A549 (cell line): ENCODE measurements at regions not wholly inside any gene's neighbourhood (a gene's known extent, or its start where the extent isn't known, plus 50 kb on each side); places are given as distances from the start of the nearest gene placed in this dataset.
"Not testable (repeated sequence)": the region's sequence is repeated elsewhere in the genome, so short reads cannot be mapped to it uniquely, and the experiment has no call there.

Experiments
- CEBPB ChIP-seq, 2 experiments: fragments of >200 bp in 1 of 2; sonication (Bioruptor Twin) in 1 of 2; formaldehyde crosslinking in 1 of 2; IDR thresholded peaks; 2 replicates each; pipeline ENCODE4 v1.6.1; 2012 to 2016
- EP300 ChIP-seq, 2 experiments: fragments of >200 bp; sonication (Bioruptor Twin); formaldehyde crosslinking; IDR thresholded peaks; 2 replicates in 1 of 2; 3 replicates in 1 of 2; pipeline ENCODE4 v1.6.1; 2016 to 2017
- HDAC2 ChIP-seq: fragments of 200-600 bp; sonication (generic); IDR thresholded peaks from 2 replicates; pipeline ENCODE4 v1.6.1; 2016
- HOXB5 ChIP-seq: fragments of 250-450 bp; sonication (Bioruptor Pico); IDR thresholded peaks from 2 replicates; pipeline ENCODE4 v1.5.0; 2020; ENCODE audit warnings: mild to moderate bottlenecking, moderate library complexity
- NFE2L2 ChIP-seq: fragments of 150-350 bp; conservative IDR thresholded peaks from 2 replicates; pipeline ENCODE4 v1.6.1; 2014; ENCODE audit warnings: low read length
- POLR2A ChIP-seq: IDR thresholded peaks from 2 replicates; pipeline ENCODE4 v1.6.1; 2012; ENCODE audit warnings: mild to moderate bottlenecking, low read length
- RNF2 ChIP-seq: fragments of 200-600 bp; sonication (generic); IDR thresholded peaks from 2 replicates; pipeline ENCODE4 v1.6.1; 2016; ENCODE audit warnings: low read depth, mild to moderate bottlenecking, antibody characterized with exemption, moderate library complexity, borderline replicate concordance
- TP53 ChIP-seq: fragments of 250-450 bp; sonication (Bioruptor Pico); IDR thresholded peaks from 2 replicates; pipeline ENCODE4 v1.5.0; 2021; ENCODE audit warnings: mild to moderate bottlenecking, moderate library complexity
- TF ChIP-seq, protein P1 (sequence below): fragments of >200 bp; sonication (Bioruptor Twin); formaldehyde crosslinking; IDR thresholded peaks from 3 replicates; pipeline ENCODE4 v1.5.1; 2016
- TF ChIP-seq, protein P2 (sequence below): fragments of >200 bp; sonication (Bioruptor Twin); formaldehyde crosslinking; IDR thresholded peaks from 3 replicates; pipeline ENCODE4 v1.6.1; 2016
- TF ChIP-seq, protein P3 (sequence below): IDR thresholded peaks from 2 replicates; pipeline ENCODE4 v1.6.1; 2012
- TF ChIP-seq, protein P4 (sequence below): fragments of 200-600 bp; sonication (generic); IDR thresholded peaks from 2 replicates; pipeline ENCODE4 v1.6.1; 2016; ENCODE audit warnings: antibody characterized with exemption, mild to moderate bottlenecking, moderate library complexity

DNA sequence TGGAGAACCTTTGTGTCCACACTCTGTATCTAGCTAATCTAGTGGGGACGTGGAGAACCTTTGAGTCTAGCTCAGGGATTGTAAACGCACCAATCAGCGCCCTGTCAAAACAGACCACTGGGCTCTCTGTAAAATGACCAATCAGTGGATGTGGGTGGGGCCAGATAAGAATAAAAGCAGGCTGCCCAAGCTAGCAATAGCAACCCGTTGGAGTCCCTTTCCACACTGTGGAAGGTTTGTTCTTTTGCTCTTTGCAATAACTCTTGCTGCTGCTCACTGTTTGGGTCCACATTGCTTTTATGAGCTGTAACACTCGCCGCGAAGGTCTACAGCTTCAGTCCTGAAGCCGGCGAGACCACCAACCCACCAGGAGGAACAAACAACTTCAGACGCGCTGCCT is 187.7 kb upstream of the NLRP1 start:
- TF ChIP-seq, protein P1, sequence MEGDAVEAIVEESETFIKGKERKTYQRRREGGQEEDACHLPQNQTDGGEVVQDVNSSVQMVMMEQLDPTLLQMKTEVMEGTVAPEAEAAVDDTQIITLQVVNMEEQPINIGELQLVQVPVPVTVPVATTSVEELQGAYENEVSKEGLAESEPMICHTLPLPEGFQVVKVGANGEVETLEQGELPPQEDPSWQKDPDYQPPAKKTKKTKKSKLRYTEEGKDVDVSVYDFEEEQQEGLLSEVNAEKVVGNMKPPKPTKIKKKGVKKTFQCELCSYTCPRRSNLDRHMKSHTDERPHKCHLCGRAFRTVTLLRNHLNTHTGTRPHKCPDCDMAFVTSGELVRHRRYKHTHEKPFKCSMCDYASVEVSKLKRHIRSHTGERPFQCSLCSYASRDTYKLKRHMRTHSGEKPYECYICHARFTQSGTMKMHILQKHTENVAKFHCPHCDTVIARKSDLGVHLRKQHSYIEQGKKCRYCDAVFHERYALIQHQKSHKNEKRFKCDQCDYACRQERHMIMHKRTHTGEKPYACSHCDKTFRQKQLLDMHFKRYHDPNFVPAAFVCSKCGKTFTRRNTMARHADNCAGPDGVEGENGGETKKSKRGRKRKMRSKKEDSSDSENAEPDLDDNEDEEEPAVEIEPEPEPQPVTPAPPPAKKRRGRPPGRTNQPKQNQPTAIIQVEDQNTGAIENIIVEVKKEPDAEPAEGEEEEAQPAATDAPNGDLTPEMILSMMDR = not testable (repeated sequence)
- TF ChIP-seq POLR2A; TP53 (CRISPR knock-in tag); RNF2; NFE2L2; EP300 (IDR thresholded peaks at IDR 0.05); HDAC2; HOXB5 (CRISPR knock-in tag); CEBPB (IDR thresholded peaks at IDR 0.05): not testable (repeated sequence)
- TF ChIP-seq, protein P2, sequence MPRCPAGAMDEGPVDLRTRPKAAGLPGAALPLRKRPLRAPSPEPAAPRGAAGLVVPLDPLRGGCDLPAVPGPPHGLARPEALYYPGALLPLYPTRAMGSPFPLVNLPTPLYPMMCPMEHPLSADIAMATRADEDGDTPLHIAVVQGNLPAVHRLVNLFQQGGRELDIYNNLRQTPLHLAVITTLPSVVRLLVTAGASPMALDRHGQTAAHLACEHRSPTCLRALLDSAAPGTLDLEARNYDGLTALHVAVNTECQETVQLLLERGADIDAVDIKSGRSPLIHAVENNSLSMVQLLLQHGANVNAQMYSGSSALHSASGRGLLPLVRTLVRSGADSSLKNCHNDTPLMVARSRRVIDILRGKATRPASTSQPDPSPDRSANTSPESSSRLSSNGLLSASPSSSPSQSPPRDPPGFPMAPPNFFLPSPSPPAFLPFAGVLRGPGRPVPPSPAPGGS = not testable (repeated sequence)
- TF ChIP-seq, protein P3, sequence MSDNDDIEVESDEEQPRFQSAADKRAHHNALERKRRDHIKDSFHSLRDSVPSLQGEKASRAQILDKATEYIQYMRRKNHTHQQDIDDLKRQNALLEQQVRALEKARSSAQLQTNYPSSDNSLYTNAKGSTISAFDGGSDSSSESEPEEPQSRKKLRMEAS = not testable (repeated sequence)
- TF ChIP-seq, protein P4, sequence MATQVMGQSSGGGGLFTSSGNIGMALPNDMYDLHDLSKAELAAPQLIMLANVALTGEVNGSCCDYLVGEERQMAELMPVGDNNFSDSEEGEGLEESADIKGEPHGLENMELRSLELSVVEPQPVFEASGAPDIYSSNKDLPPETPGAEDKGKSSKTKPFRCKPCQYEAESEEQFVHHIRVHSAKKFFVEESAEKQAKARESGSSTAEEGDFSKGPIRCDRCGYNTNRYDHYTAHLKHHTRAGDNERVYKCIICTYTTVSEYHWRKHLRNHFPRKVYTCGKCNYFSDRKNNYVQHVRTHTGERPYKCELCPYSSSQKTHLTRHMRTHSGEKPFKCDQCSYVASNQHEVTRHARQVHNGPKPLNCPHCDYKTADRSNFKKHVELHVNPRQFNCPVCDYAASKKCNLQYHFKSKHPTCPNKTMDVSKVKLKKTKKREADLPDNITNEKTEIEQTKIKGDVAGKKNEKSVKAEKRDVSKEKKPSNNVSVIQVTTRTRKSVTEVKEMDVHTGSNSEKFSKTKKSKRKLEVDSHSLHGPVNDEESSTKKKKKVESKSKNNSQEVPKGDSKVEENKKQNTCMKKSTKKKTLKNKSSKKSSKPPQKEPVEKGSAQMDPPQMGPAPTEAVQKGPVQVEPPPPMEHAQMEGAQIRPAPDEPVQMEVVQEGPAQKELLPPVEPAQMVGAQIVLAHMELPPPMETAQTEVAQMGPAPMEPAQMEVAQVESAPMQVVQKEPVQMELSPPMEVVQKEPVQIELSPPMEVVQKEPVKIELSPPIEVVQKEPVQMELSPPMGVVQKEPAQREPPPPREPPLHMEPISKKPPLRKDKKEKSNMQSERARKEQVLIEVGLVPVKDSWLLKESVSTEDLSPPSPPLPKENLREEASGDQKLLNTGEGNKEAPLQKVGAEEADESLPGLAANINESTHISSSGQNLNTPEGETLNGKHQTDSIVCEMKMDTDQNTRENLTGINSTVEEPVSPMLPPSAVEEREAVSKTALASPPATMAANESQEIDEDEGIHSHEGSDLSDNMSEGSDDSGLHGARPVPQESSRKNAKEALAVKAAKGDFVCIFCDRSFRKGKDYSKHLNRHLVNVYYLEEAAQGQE = not testable (repeated sequence)
